ENCODE measurements at regions not wholly inside any gene's neighbourhood (a gene's known extent, or its start where the extent isn't known, plus 50 kb on each side); places are given as distances from the start of the nearest gene placed in this dataset.

GRCh38 chr15:45863881-45864580, 229.2 kb downstream of the SQOR start:
- TF ChIP-seq, protein P1, sequence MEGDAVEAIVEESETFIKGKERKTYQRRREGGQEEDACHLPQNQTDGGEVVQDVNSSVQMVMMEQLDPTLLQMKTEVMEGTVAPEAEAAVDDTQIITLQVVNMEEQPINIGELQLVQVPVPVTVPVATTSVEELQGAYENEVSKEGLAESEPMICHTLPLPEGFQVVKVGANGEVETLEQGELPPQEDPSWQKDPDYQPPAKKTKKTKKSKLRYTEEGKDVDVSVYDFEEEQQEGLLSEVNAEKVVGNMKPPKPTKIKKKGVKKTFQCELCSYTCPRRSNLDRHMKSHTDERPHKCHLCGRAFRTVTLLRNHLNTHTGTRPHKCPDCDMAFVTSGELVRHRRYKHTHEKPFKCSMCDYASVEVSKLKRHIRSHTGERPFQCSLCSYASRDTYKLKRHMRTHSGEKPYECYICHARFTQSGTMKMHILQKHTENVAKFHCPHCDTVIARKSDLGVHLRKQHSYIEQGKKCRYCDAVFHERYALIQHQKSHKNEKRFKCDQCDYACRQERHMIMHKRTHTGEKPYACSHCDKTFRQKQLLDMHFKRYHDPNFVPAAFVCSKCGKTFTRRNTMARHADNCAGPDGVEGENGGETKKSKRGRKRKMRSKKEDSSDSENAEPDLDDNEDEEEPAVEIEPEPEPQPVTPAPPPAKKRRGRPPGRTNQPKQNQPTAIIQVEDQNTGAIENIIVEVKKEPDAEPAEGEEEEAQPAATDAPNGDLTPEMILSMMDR (IDR thresholded peaks at IDR 0.05), result no peak
- TF ChIP-seq POLR2AphosphoS2 (conservative IDR thresholded peaks at IDR 0.05; ENCODE audit: low read length) (no peak), CHD2 (IDR thresholded peaks at IDR 0.05; ENCODE audit: low read length, partially characterized antibody) (no peak), PHF8 (IDR thresholded peaks at IDR 0.05; ENCODE audit: borderline replicate concordance, low read depth) (no peak), EHMT2 (IDR thresholded peaks at IDR 0.05; ENCODE audit: low read depth) (no peak), SMC3 (IDR thresholded peaks at IDR 0.05) (no peak), ZNF302 (CRISPR knock-in tag; IDR thresholded peaks at IDR 0.05) (no peak), POLR2A (IDR thresholded peaks at IDR 0.05; ENCODE audit: low read length) (no peak)
- TF ChIP-seq, protein P2, sequence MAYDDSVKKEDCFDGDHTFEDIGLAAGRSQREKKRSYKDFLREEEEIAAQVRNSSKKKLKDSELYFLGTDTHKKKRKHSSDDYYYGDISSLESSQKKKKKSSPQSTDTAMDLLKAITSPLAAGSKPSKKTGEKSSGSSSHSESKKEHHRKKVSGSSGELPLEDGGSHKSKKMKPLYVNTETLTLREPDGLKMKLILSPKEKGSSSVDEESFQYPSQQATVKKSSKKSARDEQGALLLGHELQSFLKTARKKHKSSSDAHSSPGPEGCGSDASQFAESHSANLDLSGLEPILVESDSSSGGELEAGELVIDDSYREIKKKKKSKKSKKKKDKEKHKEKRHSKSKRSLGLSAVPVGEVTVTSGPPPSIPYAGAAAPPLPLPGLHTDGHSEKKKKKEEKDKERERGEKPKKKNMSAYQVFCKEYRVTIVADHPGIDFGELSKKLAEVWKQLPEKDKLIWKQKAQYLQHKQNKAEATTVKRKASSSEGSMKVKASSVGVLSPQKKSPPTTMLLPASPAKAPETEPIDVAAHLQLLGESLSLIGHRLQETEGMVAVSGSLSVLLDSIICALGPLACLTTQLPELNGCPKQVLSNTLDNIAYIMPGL (CRISPR knock-in tag; IDR thresholded peaks at IDR 0.05; ENCODE audit: borderline replicate concordance), result no peak

Data from A549 (cell line).